Spleen (tissue), 7 donors: ENCODE measurements at regions not wholly inside any gene's neighbourhood (a gene's known extent, or its start where the extent isn't known, plus 50 kb on each side); places are given as distances from the start of the nearest gene placed in this dataset.

ENCODE experiments used
- CTCF ChIP-seq, 11 experiments: fragments of 200-600 bp in 7 of 11; fragments of 450-650 bp in 4 of 11; sonication (generic) in 4 of 11; IDR thresholded peaks in 8 of 11; conservative IDR thresholded peaks in 3 of 11; 1 replicate in 7 of 11; 2 replicates in 4 of 11; pipeline versions ENCODE4 v1.4.0 to v1.8.0; 2016 to 2021; ENCODE audit warnings: antibody characterized with exemption in 11 of 11, inconsistent platforms in 4 of 11, mild to moderate bottlenecking in 1 of 11
- POLR2AphosphoS5 ChIP-seq, 3 donors: sonication (generic); formaldehyde crosslinking; IDR thresholded peaks; one replicate each; pipeline ENCODE4 v1.5.1; 2017; ENCODE audit warnings: antibody characterized with exemption in 3 of 3
- donor health status: DM: no; HTN: no; CAD: no; lungs with moderate emphysema.
- donor health status: DM: no; HTN: no; CAD: no.
- donor health status: DM: no; HTN: no; CAD: no.

GRCh38 chr20:10758446-10758845, 84.6 kb upstream of the JAG1 start:
- TF ChIP-seq CTCF (IDR thresholded peaks at IDR 0.05 in 8 of 11, conservative IDR thresholded peaks at IDR 0.05 in 3 of 11) = no peak
- no peak for TF ChIP-seq POLR2AphosphoS5 (IDR thresholded peaks at IDR 0.05)
